SU-DHL-6 (cell line): ENCODE measurements at regions not wholly inside any gene's neighbourhood (a gene's known extent, or its start where the extent isn't known, plus 50 kb on each side); places are given as distances from the start of the nearest gene placed in this dataset.

Source experiments
- EZH2phosphoT487 ChIP-seq: fragments of 200-600 bp; sonication (generic), shearing (Covaris generic); conservative IDR thresholded peaks from 2 replicates; pipeline ENCODE4 v1.6.1; 2018; ENCODE audit warnings: mild to moderate bottlenecking, antibody characterized with exemption, low read length, moderate library complexity, mixed read lengths
- TF ChIP-seq, protein P1 (sequence below): fragments of 200-600 bp; sonication (generic); IDR thresholded peaks from one replicate; pipeline ENCODE4 v1.5.1; 2017; ENCODE audit warnings: antibody characterized with exemption, mild to moderate bottlenecking, low read length, moderate library complexity; ENCODE audit not compliant: insufficient read depth, poor library complexity, severe bottlenecking

DNA sequence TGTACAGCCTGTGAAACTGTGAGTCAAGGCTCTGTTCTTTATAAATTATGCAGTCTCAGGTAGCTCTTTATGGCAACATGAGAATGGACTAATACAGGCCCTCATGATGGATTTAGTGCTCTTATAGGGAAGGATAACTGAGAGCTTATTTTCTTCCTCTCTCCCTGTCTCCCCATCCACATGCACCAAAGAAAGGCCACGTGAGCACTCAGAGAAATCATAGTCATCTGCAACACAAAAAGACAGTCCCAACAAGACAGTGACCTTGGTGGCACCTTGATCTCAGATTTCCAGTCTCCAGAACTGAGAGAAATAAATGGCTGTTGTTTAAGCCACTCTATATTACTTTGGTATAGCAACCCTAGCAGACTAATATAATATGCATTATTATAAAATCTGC lies 2133.6 kb upstream of the ACO1 start:
- TF ChIP-seq, protein P1, sequence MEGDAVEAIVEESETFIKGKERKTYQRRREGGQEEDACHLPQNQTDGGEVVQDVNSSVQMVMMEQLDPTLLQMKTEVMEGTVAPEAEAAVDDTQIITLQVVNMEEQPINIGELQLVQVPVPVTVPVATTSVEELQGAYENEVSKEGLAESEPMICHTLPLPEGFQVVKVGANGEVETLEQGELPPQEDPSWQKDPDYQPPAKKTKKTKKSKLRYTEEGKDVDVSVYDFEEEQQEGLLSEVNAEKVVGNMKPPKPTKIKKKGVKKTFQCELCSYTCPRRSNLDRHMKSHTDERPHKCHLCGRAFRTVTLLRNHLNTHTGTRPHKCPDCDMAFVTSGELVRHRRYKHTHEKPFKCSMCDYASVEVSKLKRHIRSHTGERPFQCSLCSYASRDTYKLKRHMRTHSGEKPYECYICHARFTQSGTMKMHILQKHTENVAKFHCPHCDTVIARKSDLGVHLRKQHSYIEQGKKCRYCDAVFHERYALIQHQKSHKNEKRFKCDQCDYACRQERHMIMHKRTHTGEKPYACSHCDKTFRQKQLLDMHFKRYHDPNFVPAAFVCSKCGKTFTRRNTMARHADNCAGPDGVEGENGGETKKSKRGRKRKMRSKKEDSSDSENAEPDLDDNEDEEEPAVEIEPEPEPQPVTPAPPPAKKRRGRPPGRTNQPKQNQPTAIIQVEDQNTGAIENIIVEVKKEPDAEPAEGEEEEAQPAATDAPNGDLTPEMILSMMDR = no peak
- TF ChIP-seq EZH2phosphoT487 = no peak
